Breast epithelium (tissue), 3 donors: ENCODE measurements at regions not wholly inside any gene's neighbourhood (a gene's known extent, or its start where the extent isn't known, plus 50 kb on each side); places are given as distances from the start of the nearest gene placed in this dataset.

Experiments
- CTCF ChIP-seq, 3 donors: fragments of 450-650 bp; IDR thresholded peaks; one replicate each; pipeline ENCODE4 v1.5.1; 2016 to 2017; ENCODE audit warnings: antibody characterized with exemption in 3 of 3, mild to moderate bottlenecking in 3 of 3, moderate library complexity in 3 of 3
- POLR2A ChIP-seq: fragments of 450-650 bp; IDR thresholded peaks from one replicate; pipeline ENCODE4 v1.6.1; 2016; ENCODE audit warnings: antibody characterized with exemption, mild to moderate bottlenecking, moderate library complexity
- POLR2AphosphoS5 ChIP-seq, 3 donors: sonication (generic); formaldehyde crosslinking; IDR thresholded peaks; one replicate each; pipeline ENCODE4 v1.6.1; 2017; ENCODE audit warnings: antibody characterized with exemption in 3 of 3

GRCh38 chr2:35931115-35931514 lies 424.5 kb upstream of the CRIM1 start:
- TF ChIP-seq POLR2AphosphoS5 (IDR thresholded peaks at IDR 0.05) = no peak
- TF ChIP-seq CTCF (IDR thresholded peaks at IDR 0.05) = no peak
- TF ChIP-seq POLR2A = no peak
